OCI-LY7 (cell line): ENCODE measurements at regions not wholly inside any gene's neighbourhood (a gene's known extent, or its start where the extent isn't known, plus 50 kb on each side); places are given as distances from the start of the nearest gene placed in this dataset.

Source experiments
- BruUV-seq: library from RNA; stranded (reverse); fragments of 400-500 nt; replicated peaks from 2 replicates; lab custom pipeline; 2021; lab: Mats Ljungman, UMichigan
- CTCF ChIA-PET: fragments of 300-600 bp; sonication (Branson Sonifier 250); formaldehyde crosslinking; loops from one replicate; lab custom pipeline; 2022; ENCODE audit warnings: antibody characterized with exemption; ENCODE audit not compliant: unreplicated experiment; lab: Charles Lee
- POLR2A ChIA-PET: fragments of 300-600 bp; sonication (Branson Sonifier 250); formaldehyde crosslinking; loops from one replicate; lab custom pipeline; 2022; ENCODE audit warnings: antibody characterized with exemption; lab: Charles Lee
- DNase-seq: peaks from one replicate; pipeline ENCODE4 v3.0.0-alpha.2; 2015; ENCODE audit warnings: low spot score
- H2AFZ ChIP-seq: fragments of 200-600 bp; sonication (generic), shearing (Covaris generic); 2 replicates; pipeline ENCODE4 v1.6.1; 2014; ENCODE audit warnings: mild to moderate bottlenecking, antibody characterized with exemption, low read length, moderate library complexity
- H3K27ac ChIP-seq: fragments of 200-600 bp; sonication (generic); 2 replicates; pipeline ENCODE4 v1.5.1; 2014; ENCODE audit warnings: mixed run types, low read depth, mild to moderate bottlenecking, moderate library complexity, low read length, inconsistent platforms; ENCODE audit not compliant: poor library complexity, severe bottlenecking
- H3K36me3 ChIP-seq: fragments of 200-600 bp; sonication (generic); 2 replicates; pipeline ENCODE4 v1.6.1; 2014; ENCODE audit warnings: mild to moderate bottlenecking, antibody characterized with exemption, low read length, moderate library complexity, mixed read lengths; ENCODE audit not compliant: insufficient read depth
- H3K4me1 ChIP-seq: fragments of 200-600 bp; sonication (generic); 2 replicates; pipeline ENCODE4 v1.5.1; 2014; ENCODE audit warnings: mild to moderate bottlenecking, low read length; ENCODE audit not compliant: insufficient read depth, poor library complexity, severe bottlenecking
- H3K4me2 ChIP-seq: fragments of 200-600 bp; sonication (generic); 2 replicates; pipeline ENCODE4 v1.6.1; 2014; ENCODE audit warnings: mild to moderate bottlenecking, low read length
- H3K4me3 ChIP-seq: fragments of 200-600 bp; sonication (generic); 2 replicates; pipeline ENCODE4 v1.5.1; 2014; ENCODE audit warnings: mild to moderate bottlenecking, low read depth, low read length; ENCODE audit not compliant: poor library complexity, severe bottlenecking
- H3K79me2 ChIP-seq: fragments of 200-600 bp; sonication (generic); 2 replicates; pipeline ENCODE4 v1.6.1; 2016; ENCODE audit warnings: low read depth, mild to moderate bottlenecking, low read length, moderate library complexity, mixed read lengths; ENCODE audit not compliant: insufficient read depth
- H3K9me2 ChIP-seq: fragments of 200-600 bp; sonication (generic); 2 replicates; pipeline ENCODE4 v1.6.1; 2016; ENCODE audit warnings: mild to moderate bottlenecking, low read length, mixed read lengths; ENCODE audit not compliant: insufficient read depth
- H3K9me3 ChIP-seq: fragments of 200-600 bp; sonication (generic); 2 replicates; pipeline ENCODE4 v1.6.1; 2014; ENCODE audit warnings: mild to moderate bottlenecking, mixed run types, low read length, mixed read lengths
- H4K20me1 ChIP-seq: fragments of 200-600 bp; sonication (generic); 2 replicates; pipeline ENCODE4 v1.6.1; 2014; ENCODE audit warnings: mild to moderate bottlenecking, antibody characterized with exemption, low read length, moderate library complexity, mixed read lengths; ENCODE audit not compliant: insufficient read depth
- EZH2phosphoT487 ChIP-seq: fragments of 200-600 bp; sonication (generic); IDR thresholded peaks from 2 replicates; pipeline ENCODE4 v1.6.1; 2018; ENCODE audit warnings: low read depth, borderline replicate concordance, mild to moderate bottlenecking, mixed run types, antibody characterized with exemption, low read length, moderate library complexity, mixed read lengths
- intact Hi-C: fragments of 100-400 bp; cut with micrococcal nuclease; formaldehyde crosslinking; loops from one replicate; pipeline ENCODE4 v1.10.0; 2022; ENCODE audit not compliant: unreplicated experiment
- TF ChIP-seq, protein P1 (sequence below): fragments of 200-600 bp; sonication (generic); conservative IDR thresholded peaks from 2 replicates; pipeline ENCODE4 v1.5.1; 2014; ENCODE audit warnings: mild to moderate bottlenecking, antibody characterized with exemption, low read length, moderate library complexity, mixed read lengths

DNA sequence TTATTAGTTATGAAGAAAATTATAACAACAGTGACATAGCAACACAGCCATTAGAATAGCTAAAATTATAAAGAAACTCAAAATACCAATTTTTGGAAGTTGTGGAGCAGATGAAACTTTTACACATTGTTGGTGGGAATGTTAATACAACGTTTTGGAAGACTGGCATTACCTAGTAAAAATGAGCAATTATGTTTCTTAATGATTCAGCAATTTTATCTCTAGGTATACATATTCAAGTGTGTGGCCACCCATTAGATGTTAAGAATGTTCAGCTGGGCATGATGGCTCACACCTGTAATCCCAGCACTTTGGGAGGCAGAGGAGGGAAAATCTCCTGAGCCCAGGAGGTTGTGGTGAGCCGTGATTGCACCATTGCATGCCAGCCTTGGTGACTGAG, 78.8 kb downstream of the INSIG2 start:
- H3K4me3 ChIP-seq, result no peak overlapping the region
- TF ChIP-seq, protein P1, sequence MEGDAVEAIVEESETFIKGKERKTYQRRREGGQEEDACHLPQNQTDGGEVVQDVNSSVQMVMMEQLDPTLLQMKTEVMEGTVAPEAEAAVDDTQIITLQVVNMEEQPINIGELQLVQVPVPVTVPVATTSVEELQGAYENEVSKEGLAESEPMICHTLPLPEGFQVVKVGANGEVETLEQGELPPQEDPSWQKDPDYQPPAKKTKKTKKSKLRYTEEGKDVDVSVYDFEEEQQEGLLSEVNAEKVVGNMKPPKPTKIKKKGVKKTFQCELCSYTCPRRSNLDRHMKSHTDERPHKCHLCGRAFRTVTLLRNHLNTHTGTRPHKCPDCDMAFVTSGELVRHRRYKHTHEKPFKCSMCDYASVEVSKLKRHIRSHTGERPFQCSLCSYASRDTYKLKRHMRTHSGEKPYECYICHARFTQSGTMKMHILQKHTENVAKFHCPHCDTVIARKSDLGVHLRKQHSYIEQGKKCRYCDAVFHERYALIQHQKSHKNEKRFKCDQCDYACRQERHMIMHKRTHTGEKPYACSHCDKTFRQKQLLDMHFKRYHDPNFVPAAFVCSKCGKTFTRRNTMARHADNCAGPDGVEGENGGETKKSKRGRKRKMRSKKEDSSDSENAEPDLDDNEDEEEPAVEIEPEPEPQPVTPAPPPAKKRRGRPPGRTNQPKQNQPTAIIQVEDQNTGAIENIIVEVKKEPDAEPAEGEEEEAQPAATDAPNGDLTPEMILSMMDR, result no peak
- no peak for TF ChIP-seq EZH2phosphoT487
- BruUV-seq, result no TSS peak
- ChIA-PET POLR2A (no interaction called here), CTCF (no interaction called here)
- no peak overlapping the region for H3K4me2 ChIP-seq
- H3K4me1 ChIP-seq, result no peaks in the 10 kb centered on the region
- no peaks in the 10 kb centered on the region for H3K79me2 ChIP-seq
- H2AFZ ChIP-seq, result no peak overlapping the region
- 0 out of 2 replicates have a peak, but pooled peaks cover 3% of the 10 kb centered on the region for H3K9me3 ChIP-seq
- no peaks in the 10 kb centered on the region for H3K36me3 ChIP-seq
- no peak overlapping the region for H3K27ac ChIP-seq
- no peaks in the 10 kb centered on the region for H4K20me1 ChIP-seq
- no peak for DNase-seq
- no peaks in the 10 kb centered on the region for H3K9me2 ChIP-seq
- intact Hi-C loops, result no loop called here

DNA sequence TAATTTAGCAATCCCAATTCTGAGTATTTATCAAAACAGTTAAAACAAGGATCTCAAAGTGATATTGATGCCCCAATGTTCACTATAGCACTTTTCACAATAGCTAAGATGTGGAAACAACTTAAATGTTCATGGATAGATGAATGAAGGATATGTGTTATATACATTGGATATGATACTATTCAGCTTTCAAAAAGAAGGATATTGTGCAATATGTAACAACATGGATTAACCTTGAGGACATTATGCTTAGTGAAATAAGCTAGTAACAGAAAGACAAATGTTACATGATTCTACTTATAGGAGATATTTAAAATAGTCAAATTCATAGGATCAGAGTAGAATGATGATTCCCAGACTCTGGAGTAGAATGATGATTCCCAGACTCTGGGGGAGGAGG, 78.0 kb downstream of the INSIG2 start:
- ChIA-PET CTCF (no interaction called here), POLR2A (no interaction called here)
- DNase-seq, result no peak
- intact Hi-C loops, result no loop called here
- Histone ChIP-seq H3K9me3 (0 out of 2 replicates have a peak, but pooled peaks cover 3% of the 10 kb centered on the region), H2AFZ (no peak overlapping the region), H3K79me2 (no peaks in the 10 kb centered on the region), H3K4me1 (no peaks in the 10 kb centered on the region), H3K4me2 (no peak overlapping the region), H3K27ac (no peak overlapping the region), H3K9me2 (no peaks in the 10 kb centered on the region), H3K36me3 (no peaks in the 10 kb centered on the region), H4K20me1 (no peaks in the 10 kb centered on the region), H3K4me3 (no peak overlapping the region)
- no TSS peak for BruUV-seq
- no peak for TF ChIP-seq EZH2phosphoT487
- TF ChIP-seq, protein P1, result no peak

DNA sequence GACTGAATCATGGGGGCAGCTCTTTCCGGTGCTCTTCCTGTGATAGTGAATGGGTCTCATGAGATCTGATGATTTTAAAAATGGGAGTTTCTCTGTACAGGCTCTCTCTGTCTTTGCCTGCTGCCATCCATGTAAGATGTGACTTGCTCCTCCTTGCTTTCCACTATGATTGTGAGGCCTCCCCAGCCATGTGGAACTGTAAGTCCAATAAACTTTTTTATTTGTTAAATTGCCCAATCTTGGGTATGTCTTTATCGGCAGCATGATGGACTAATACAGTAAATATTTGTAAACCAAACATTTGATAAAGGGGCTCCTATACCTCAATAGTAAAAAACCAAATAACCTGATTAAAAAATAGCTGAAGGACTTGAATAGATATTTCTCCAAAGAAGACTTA, 77.3 kb downstream of the INSIG2 start:
- Histone ChIP-seq H3K36me3 (no peaks in the 10 kb centered on the region), H3K4me3 (no peak overlapping the region), H3K9me2 (no peaks in the 10 kb centered on the region), H3K27ac (no peak overlapping the region), H3K4me2 (no peak overlapping the region), H3K4me1 (no peaks in the 10 kb centered on the region), H3K79me2 (no peaks in the 10 kb centered on the region), H3K9me3 (0 out of 2 replicates have a peak, but pooled peaks cover 3% of the 10 kb centered on the region), H2AFZ (no peak overlapping the region), H4K20me1 (no peaks in the 10 kb centered on the region)
- CTCF ChIA-PET, result no interaction called here
- POLR2A ChIA-PET, result interaction anchor here (0.6 kb wide), 1 partner anchor 906 kb away, joined by 3 read pairs; no protein-coding TSS in a partner anchor
- BruUV-seq, result no TSS peak
- intact Hi-C loops, result no loop called here
- no peak for DNase-seq
- TF ChIP-seq, protein P1, result no peak
- TF ChIP-seq EZH2phosphoT487, result no peak
